GM19395 (cell line): ENCODE measurements at regions not wholly inside any gene's neighbourhood (a gene's known extent, or its start where the extent isn't known, plus 50 kb on each side); places are given as distances from the start of the nearest gene placed in this dataset.
"Not testable (repeated sequence)": the region's sequence is repeated elsewhere in the genome, so short reads cannot be mapped to it uniquely, and the experiment has no call there.

Experiments used
- ATAC-seq: cut with Tn5 transposase; IDR thresholded peaks from one replicate; pipeline ENCODE4 v1.9.1; 2021; ENCODE audit warnings: mild to moderate bottlenecking, moderate library complexity; ENCODE audit not compliant: unreplicated experiment

GRCh38 chr7:32227746-32228145, 157.5 kb upstream of the PDE1C start:
- ATAC-seq, result no peak

DNA sequence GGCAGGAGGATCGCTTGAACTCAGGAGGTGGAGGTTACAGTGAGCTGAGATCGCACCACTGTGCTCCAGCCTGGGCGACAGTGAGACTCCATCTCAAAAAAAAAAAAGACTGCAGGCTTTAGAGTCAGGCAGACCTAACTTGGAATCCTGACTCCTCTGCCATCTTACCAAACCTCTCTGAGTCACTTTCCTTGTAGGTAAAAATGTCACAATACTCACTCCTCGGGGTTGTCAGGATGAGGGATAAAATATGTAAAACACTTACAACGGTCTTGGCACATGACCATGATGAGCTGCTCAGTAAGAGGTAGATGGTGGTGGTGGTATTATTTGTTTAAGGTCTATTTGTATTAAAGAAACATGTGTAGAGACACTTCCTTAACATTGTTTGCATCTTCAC, 154.1 kb upstream of the PDE1C start:
- no peak for ATAC-seq

DNA sequence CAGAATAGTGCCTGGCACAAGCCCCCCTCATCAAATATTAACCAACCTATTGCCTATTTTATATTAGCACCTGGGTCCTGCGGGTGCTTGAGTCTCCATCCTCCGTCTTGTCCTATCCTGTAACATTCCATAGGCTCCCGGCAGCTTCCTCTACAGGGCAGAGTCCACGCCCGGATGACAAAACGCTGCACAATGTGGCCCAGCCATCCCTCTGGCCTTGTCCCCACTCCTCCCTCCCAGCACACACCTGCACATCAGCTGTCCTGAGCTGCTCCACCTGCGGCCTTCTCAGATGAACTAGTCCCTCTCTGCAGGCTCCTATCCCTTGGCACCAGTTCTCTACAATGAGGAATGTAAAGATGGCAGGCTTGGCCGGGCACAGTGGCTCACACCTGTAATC, 153.5 kb upstream of the PDE1C start:
- no peak for ATAC-seq

GRCh38 chr7:32223071-32223650, 153.0 kb upstream of the PDE1C start:
- no peak for ATAC-seq

GRCh38 chr7:32222251-32222900, 152.2 kb upstream of the PDE1C start:
- no peak for ATAC-seq

- no peak for ATAC-seq
Observed at GRCh38 chr7:32221736-32222135, 151.5 kb upstream of the PDE1C start.

DNA sequence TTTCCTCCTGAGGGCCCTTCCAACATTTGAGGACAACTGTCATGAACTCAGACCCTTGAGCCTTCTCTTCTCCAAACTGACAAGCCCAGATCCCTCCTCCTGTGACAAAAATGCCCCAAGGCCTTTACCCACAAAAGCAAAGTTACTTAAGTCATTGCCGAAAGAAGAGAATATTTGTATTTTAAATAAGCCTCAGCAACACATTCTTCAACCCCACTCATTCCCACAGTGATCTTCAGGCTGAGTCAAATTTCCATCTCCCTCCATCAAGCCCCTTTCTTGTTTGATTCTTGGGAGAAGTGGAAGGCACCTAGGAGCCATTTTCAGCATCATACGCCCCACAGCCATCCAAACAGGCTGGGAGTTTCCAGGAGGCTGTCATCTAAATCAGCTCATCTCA, 150.8 kb upstream of the PDE1C start:
- ATAC-seq, result no peak

GRCh38 chr7:32219831-32220230, 149.6 kb upstream of the PDE1C start:
- ATAC-seq, result not testable (repeated sequence)

DNA sequence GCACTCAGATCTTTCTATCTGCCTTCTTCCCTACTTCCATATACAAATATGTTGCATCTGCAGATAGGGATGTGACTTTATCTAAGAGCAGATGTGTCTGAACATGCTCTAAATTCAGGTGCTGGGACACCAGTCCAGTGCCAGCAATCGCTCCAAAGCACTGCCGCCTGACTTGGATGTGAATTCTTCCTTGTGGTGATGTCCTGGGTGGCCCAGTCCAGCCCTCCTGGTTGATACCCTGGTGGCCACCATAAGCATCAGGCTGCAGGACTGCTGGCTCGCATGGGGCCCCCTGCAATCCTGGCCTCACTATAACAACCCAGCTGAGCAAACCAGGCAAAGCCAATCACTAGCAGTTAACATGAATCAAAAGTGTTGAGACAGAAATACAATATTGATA, 149.2 kb upstream of the PDE1C start:
- no peak for ATAC-seq

DNA sequence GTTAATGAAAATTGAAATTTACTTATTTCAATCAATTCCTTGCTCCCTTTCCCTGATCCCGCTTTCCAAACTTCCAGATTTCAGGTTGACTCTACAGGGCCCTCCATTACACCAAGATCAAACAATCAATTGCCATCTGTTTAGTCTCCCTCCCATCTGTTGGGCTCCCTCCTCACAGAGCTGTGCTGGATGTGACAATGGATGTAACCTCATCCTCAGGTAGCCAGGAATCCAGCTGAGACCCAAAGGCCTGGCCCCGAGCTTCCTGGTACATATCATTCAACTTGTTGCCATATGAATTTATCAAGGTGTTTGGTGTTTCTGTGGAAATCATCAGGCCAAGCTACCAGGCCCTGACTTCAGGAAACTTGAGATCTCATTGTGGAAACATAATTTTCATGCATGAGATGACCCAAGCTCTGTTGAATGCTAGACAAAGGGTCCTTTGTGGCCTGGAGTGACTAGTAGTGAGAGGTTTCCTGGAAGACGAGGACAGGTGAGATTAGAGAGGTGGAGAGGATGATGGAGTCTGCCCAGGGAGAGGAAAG, 148.6 kb upstream of the PDE1C start:
- ATAC-seq, result no peak

- no peak for ATAC-seq
Observed at GRCh38 chr7:32218154-32218467, 147.9 kb upstream of the PDE1C start.

DNA sequence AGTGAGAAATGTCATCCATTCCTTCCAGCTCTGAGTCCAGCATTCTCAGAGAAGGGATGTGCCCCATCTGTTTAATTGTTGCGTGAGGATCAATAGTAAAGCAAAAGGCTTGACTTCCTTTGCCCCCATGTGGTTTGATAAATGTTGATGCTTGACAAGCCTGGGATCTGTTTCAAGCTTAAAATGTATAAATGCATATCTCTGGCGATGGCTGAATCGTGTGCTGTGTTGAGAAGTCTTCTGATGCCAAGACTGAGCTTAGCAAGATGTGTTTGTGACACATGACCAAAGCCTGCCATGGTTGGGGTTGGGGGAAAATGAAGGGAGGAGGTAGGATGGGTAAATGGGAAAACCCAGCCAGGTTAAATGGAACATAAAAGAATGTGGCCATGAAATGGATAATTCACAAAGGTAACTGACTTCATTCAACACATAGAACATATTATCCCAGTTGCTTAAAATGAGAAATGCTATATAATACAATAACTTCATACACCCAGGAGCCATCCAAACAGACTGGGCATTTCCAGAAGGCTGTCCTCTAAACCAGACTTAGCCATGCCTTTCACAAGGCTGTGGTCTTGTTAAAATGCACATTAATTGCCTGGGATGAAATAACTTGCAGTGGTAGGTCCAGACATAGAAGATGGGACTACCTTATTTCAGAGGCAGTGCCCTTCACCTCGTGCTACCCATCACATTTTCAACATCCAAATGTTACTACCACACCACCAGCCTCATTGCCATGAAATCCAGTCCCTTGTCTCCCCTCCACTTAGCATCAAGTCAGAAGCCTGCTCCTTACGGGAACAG, 147.3 kb upstream of the PDE1C start:
- ATAC-seq, result no peak

DNA sequence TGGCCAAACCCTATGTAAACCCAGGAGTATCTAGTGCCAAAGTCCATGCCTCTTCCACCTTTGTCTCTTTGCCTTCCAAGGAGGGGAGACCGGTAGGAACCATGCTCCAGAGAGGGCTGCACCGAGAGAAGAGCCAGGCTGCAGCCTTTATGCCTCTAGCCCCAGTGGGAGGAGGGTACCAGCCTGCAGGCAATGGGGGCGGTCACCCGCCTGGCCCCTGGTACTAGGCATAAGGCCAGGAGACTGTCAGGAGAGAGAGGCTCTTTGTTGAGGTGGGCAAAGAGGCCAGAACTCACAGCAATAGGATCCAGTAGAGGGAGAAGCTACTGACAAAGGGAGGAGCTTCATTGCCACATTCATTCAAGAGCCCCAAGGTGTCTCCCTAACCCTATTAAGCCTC, 146.6 kb upstream of the PDE1C start:
- ATAC-seq, result no peak

DNA sequence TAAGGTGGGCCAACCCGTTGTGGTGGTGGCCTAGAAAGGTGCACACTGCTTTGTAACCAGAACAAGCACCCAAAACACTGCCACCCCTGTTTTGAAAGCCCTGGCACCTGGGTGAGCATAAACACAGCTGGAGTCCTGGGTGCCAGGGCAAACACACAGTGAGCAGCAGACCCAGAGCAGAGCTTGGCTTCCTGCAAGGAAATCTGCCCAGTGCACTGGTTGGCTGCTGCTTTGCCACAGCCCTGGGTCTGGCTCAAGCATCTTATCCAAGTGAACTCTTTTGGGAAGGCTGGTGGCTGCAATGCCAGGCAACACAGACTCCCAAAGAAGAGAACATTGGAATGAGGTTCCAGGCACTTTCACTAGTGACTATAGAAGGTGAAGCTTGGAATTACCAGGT, 145.5 kb upstream of the PDE1C start:
- ATAC-seq, result no peak

- no peak for ATAC-seq
Observed at GRCh38 chr7:32214913-32215312, 144.7 kb upstream of the PDE1C start.

DNA sequence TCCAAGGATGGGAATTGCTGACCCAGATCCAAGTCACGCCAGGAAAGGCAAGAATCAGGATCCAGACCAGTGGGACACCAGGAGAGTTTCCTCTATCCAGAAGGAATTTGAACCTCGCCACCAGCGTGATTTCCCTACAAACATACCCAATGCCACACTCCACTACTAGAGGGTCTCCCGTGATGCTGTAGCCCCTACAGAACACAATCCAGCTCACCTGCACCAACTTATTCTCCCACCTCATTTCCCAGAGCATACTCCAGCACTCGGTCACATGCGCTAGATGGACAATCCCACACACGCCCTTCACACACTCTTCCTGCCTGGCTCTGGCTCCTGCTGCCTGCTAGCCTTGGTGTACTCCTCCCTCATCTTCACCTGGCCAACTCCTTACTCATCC, 142.1 kb upstream of the PDE1C start:
- no peak for ATAC-seq

GRCh38 chr7:32206987-32207386, 136.8 kb upstream of the PDE1C start:
- ATAC-seq, result no peak

- ATAC-seq, result no peak
Observed at GRCh38 chr7:32206488-32206887, 136.3 kb upstream of the PDE1C start.

- ATAC-seq, result not testable (repeated sequence)
Observed at GRCh38 chr7:32205298-32205824, 135.2 kb upstream of the PDE1C start.

DNA sequence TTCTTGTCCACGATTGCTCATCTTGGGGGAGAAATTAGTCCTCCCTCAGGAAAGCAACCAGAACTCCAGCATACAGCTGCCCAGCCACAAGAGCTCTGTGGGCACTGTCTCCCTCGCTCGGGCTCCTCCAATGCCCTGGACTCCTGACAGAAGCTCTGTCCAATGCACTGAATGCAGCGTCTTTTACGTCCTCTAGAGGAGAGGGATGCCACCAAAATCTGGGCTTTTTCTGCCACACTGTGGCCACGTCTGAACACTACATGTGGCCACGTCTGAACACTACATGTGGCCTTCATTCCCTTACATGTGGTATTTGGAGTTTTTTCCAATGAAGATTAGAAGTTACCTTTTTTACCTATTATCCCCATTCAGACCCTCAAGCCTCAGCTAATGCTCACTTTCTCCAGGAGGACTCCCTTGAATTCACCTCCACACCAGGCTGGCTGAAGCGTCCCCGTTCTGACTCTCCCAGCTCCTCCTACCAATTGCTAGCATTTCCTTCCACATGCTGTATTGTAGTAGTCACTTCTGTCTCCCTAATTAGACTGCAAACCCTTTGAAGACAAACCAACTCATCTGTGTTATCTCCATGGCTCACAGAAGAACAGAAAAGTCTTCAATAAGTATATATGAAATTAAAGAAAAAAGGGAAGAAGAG, 134.3 kb upstream of the PDE1C start:
- peak; percentile 75 for ATAC-seq

DNA sequence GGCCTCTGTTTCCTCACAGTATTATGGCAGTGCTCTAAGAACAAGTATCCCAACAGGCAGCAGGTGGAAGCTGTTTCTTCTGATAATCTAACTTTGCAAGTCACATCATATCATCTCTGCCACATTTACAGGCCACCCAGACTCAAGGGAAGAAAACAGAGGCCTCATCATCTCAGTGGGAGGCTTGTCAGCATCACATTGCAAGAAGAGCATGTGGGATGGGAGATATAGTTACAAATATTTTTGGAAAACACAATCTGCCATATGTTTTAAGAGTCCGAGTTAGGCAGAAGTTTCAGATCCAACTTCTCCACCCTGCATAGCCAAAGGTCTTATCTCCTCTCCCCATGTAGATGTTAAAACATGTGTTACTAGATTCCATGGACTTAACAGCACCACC, 130.4 kb upstream of the PDE1C start:
- no peak for ATAC-seq
